H1 (cell line): ENCODE measurements at regions not wholly inside any gene's neighbourhood (a gene's known extent, or its start where the extent isn't known, plus 50 kb on each side); places are given as distances from the start of the nearest gene placed in this dataset.

Experiments used
- CTCF ChIA-PET: fragments of 300-600 bp; sonication (Branson Sonifier 250); formaldehyde crosslinking; loops from one replicate; lab custom pipeline; 2021; ENCODE audit not compliant: partially characterized antibody; lab: Charles Lee
- POLR2A ChIA-PET: fragments of 300-600 bp; sonication (Branson Sonifier 250); formaldehyde crosslinking; loops from one replicate; lab custom pipeline; 2021; ENCODE audit warnings: inconsistent platforms; ENCODE audit not compliant: partially characterized antibody; lab: Charles Lee
- DNase-seq, 2 experiments: peaks; one replicate each; pipeline versions ENCODE4 v3.0.0 to v3.0.0-alpha.2; 2010 to 2022; ENCODE audit warnings: low spot score in 2 of 2, low read depth in 1 of 2, mixed read lengths in 1 of 2
- FAIRE-seq: peaks from 2 replicates; lab custom pipeline; 2011; peaks lifted over from hg19 to GRCh38; lab: Jason Lieb, UNC
- H2AFZ ChIP-seq: 2 replicates; pipeline ENCODE4 v1.8.1; 2012; ENCODE audit warnings: low read length, inconsistent platforms
- H2AK5ac ChIP-seq: 2 replicates; pipeline ENCODE4 v1.6.1; 2013; ENCODE audit warnings: low read depth, low read length
- H2BK120ac ChIP-seq: replicated peaks from 2 replicates; pipeline ENCODE3; 2013; ENCODE audit warnings: low read depth, low read length, inconsistent platforms
- H2BK12ac ChIP-seq: 2 replicates; pipeline ENCODE4 v1.6.1; 2013; ENCODE audit warnings: low read depth, low read length
- H2BK15ac ChIP-seq: 2 replicates; pipeline ENCODE4 v1.6.1; 2013; ENCODE audit warnings: low read length
- H2BK20ac ChIP-seq: 2 replicates; pipeline ENCODE4 v1.6.1; 2013; ENCODE audit warnings: low read length
- H2BK5ac ChIP-seq: 2 replicates; pipeline ENCODE4 v1.6.1; 2013; ENCODE audit warnings: low read depth, low read length
- H3K14ac ChIP-seq: 2 replicates; pipeline ENCODE4 v1.6.1; 2013; ENCODE audit warnings: inconsistent platforms; ENCODE audit not compliant: insufficient read length
- H3K18ac ChIP-seq: 2 replicates; pipeline ENCODE4 v1.6.1; 2013; ENCODE audit warnings: low read length; ENCODE audit errors: extremely low read depth
- H3K23ac ChIP-seq: 2 replicates; pipeline ENCODE4 v1.6.1; 2013; ENCODE audit warnings: inconsistent platforms; ENCODE audit not compliant: insufficient read length
- H3K23me2 ChIP-seq: 2 replicates; pipeline ENCODE4 v1.6.1; 2013; ENCODE audit warnings: low read depth, low read length
- H3K27ac ChIP-seq: 2 replicates; pipeline ENCODE4 v1.6.1; 2011; ENCODE audit warnings: low read depth, low read length, inconsistent platforms
- H3K27me3 ChIP-seq, 4 experiments: replicated peaks in 1 of 4; 1 replicate in 1 of 4; 2 replicates in 3 of 4; pipeline versions ENCODE4 v1.6.1 to v1.8.1; 2011 to 2013; ENCODE audit warnings: low read length in 3 of 4, mild to moderate bottlenecking in 3 of 4, inconsistent platforms in 2 of 4, mixed read lengths in 2 of 4, moderate library complexity in 1 of 4; ENCODE audit not compliant: control insufficient read depth in 3 of 4, insufficient read depth in 3 of 4; ENCODE audit errors: extremely low read depth in 1 of 4
- H3K36me3 ChIP-seq, 4 experiments: 2 replicates each; pipeline versions ENCODE4 v1.6.1 to v1.8.1; 2011 to 2013; ENCODE audit warnings: mild to moderate bottlenecking in 4 of 4, low read length in 3 of 4, moderate library complexity in 2 of 4, control low read depth in 1 of 4, inconsistent platforms in 1 of 4; ENCODE audit not compliant: insufficient read depth in 4 of 4, control insufficient read depth in 2 of 4
- H3K4ac ChIP-seq: replicated peaks from 2 replicates; pipeline ENCODE3; 2013; ENCODE audit warnings: low read length, low read depth, mixed read lengths, inconsistent platforms; ENCODE audit not compliant: insufficient read length
- H3K4me1 ChIP-seq, 4 experiments: replicated peaks in 1 of 4; 1 replicate in 1 of 4; 2 replicates in 3 of 4; pipeline versions ENCODE4 v1.6.1 to v1.8.1; 2011 to 2013; ENCODE audit warnings: low read length in 3 of 4, inconsistent platforms in 2 of 4, mixed read lengths in 1 of 4; ENCODE audit not compliant: insufficient read depth in 4 of 4, control insufficient read depth in 3 of 4
- H3K4me2 ChIP-seq, 2 experiments: 2 replicates each; pipeline versions ENCODE4 v1.6.1 to v1.8.1; 2011 to 2013; ENCODE audit warnings: low read depth in 2 of 2, low read length in 2 of 2, control low read depth in 1 of 2, inconsistent platforms in 1 of 2, mild to moderate bottlenecking in 1 of 2; ENCODE audit not compliant: insufficient read depth in 1 of 2
- H3K4me3 ChIP-seq, 4 experiments: fragments of 200-600, 300-600 bp in 1 of 4; sonication (generic), shearing (Covaris generic), sonication (Bioruptor Twin) in 1 of 4; 2 replicates each; pipeline versions ENCODE4 v1.5.1 to v1.8.1; 2011 to 2016; ENCODE audit warnings: low read length in 4 of 4, low read depth in 3 of 4, control low read depth in 2 of 4, inconsistent platforms in 2 of 4, mild to moderate bottlenecking in 2 of 4, mixed read lengths in 1 of 4, moderate library complexity in 1 of 4; ENCODE audit not compliant: insufficient read depth in 2 of 4; ENCODE audit errors: extremely low read depth in 1 of 4
- H3K56ac ChIP-seq: replicated peaks from 2 replicates; pipeline ENCODE3; 2013; ENCODE audit warnings: low read depth, mild to moderate bottlenecking, mixed read lengths, low read length, inconsistent platforms; ENCODE audit not compliant: insufficient read length
- H3K79me1 ChIP-seq: 2 replicates; pipeline ENCODE4 v1.6.1; 2013; ENCODE audit warnings: low read depth, low read length, control low read depth
- H3K79me2 ChIP-seq, 2 experiments: 2 replicates each; pipeline versions ENCODE4 v1.6.1 to v1.8.1; 2012 to 2013; ENCODE audit warnings: low read length in 2 of 2, mild to moderate bottlenecking in 2 of 2, inconsistent platforms in 1 of 2; ENCODE audit not compliant: insufficient read depth in 2 of 2, control insufficient read depth in 1 of 2
- H3K9ac ChIP-seq, 4 experiments: replicated peaks in 1 of 4; 1 replicate in 1 of 4; 2 replicates in 3 of 4; pipeline versions ENCODE4 v1.6.1 to v1.8.1; 2011 to 2013; ENCODE audit warnings: low read depth in 3 of 4, low read length in 3 of 4, control low read depth in 2 of 4, mild to moderate bottlenecking in 2 of 4, moderate library complexity in 2 of 4, inconsistent platforms in 1 of 4; ENCODE audit errors: extremely low read depth in 1 of 4
- H3K9me3 ChIP-seq, 2 experiments: 2 replicates each; pipeline versions ENCODE4 v1.6.1 to v1.8.1; 2012 to 2013; ENCODE audit warnings: mild to moderate bottlenecking in 2 of 2, moderate library complexity in 2 of 2, control low read depth in 1 of 2, inconsistent platforms in 1 of 2, low read depth in 1 of 2, low read length in 1 of 2, mixed read lengths in 1 of 2; ENCODE audit not compliant: insufficient read depth in 2 of 2
- H4K20me1 ChIP-seq, 2 experiments: replicated peaks in 1 of 2; 2 replicates each; pipeline versions ENCODE3 to v1.8.1; 2011 to 2013; ENCODE audit warnings: inconsistent platforms in 2 of 2, low read length in 2 of 2, mild to moderate bottlenecking in 1 of 2; ENCODE audit not compliant: insufficient read depth in 2 of 2, control insufficient read depth in 1 of 2
- H4K5ac ChIP-seq: 2 replicates; pipeline ENCODE4 v1.6.1; 2013; ENCODE audit warnings: low read length, low read depth, mixed read lengths, inconsistent platforms; ENCODE audit not compliant: insufficient read length
- H4K8ac ChIP-seq: 2 replicates; pipeline ENCODE4 v1.8.0; 2013; ENCODE audit warnings: mild to moderate bottlenecking, moderate library complexity, low read length, inconsistent platforms; ENCODE audit not compliant: insufficient read depth; ENCODE audit errors: extremely low read depth
- H4K91ac ChIP-seq: replicated peaks from 2 replicates; pipeline ENCODE3; 2013; ENCODE audit warnings: low read length, mixed read lengths, inconsistent platforms; ENCODE audit not compliant: insufficient read length
- ASH2L ChIP-seq: fragments of 200-600, 300-600 bp; sonication (generic); IDR thresholded peaks from one replicate; pipeline ENCODE4 v1.7.1; 2017; ENCODE audit warnings: low read length
- CHD1 ChIP-seq: IDR thresholded peaks from 2 replicates; pipeline ENCODE4 v1.6.1; 2012; ENCODE audit warnings: low read depth, low read length, improper control_type of control experiment
- JUND ChIP-seq: IDR thresholded peaks from 2 replicates; pipeline ENCODE4 v1.6.1; 2011; ENCODE audit warnings: mild to moderate bottlenecking, improper control_type of control experiment, low read length
- KDM4A ChIP-seq: IDR thresholded peaks from one replicate; pipeline ENCODE4 v1.7.1; 2012; ENCODE audit warnings: low read depth, mild to moderate bottlenecking, moderate library complexity, low read length, inconsistent platforms; ENCODE audit not compliant: severe bottlenecking
- KDM5A ChIP-seq: fragments of 200-600 bp; IDR thresholded peaks from 2 replicates; pipeline ENCODE4 v1.7.1; 2012; ENCODE audit warnings: mild to moderate bottlenecking, low read length, inconsistent platforms, mixed read lengths
- RFX5 ChIP-seq: IDR thresholded peaks from 2 replicates; pipeline ENCODE4 v1.6.1; 2011; ENCODE audit warnings: low read depth, low read length, improper control_type of control experiment, borderline replicate concordance
- TBP ChIP-seq: IDR thresholded peaks from 2 replicates; pipeline ENCODE4 v1.6.1; 2011; ENCODE audit warnings: low read depth, low read length, improper control_type of control experiment
- WGBS, 2 experiments: shearing (Covaris generic) in 1 of 2; methylation state at CpG; one replicate each; pipeline versions ENCODE4 v1.1.6 to v1.1.7; 2013 to 2015; ENCODE audit warnings: low lambda C conversion rate in 2 of 2, mixed read lengths in 2 of 2, inconsistent platforms in 1 of 2, low coverage in 1 of 2, missing lambda C conversion rate in 1 of 2; ENCODE audit not compliant: insufficient replicate concordance in 2 of 2, insufficient coverage in 1 of 2, insufficient read length in 1 of 2; ENCODE audit errors: extremely low coverage in 1 of 2, missing lambda C conversion rate in 1 of 2; 5-methylcytosine and 5-hydroxymethylcytosine counted together
- TF ChIP-seq, protein P1 (sequence below): IDR thresholded peaks from 2 replicates; pipeline ENCODE4 v1.6.1; 2011; ENCODE audit warnings: low read depth, mild to moderate bottlenecking, low read length; ENCODE audit not compliant: insufficient read depth

GRCh38 chr1:227449741-227450441 is 113.5 kb upstream of the ZNF678 start:
- Histone ChIP-seq H3K14ac (no peak overlapping the region), H3K4me1 (no peaks in the 10 kb centered on the region), H3K4ac (no peak overlapping the region), H3K79me2 (no peaks in the 10 kb centered on the region), H3K23me2 (0 out of 2 replicates have a peak, but pooled peaks cover 2% of the 10 kb centered on the region), H3K4me2 (no peak overlapping the region), H2BK20ac (no peak overlapping the region), H3K9me3 (no peaks in the 10 kb centered on the region), H3K36me3 (no peaks in the 10 kb centered on the region), H3K56ac (no peak overlapping the region), H2BK12ac (no peak overlapping the region), H4K20me1 (peaks cover 0 to 2% of the 10 kb centered on the region in 2 experiments), H2BK15ac (no peak overlapping the region), H3K4me3 (no peak overlapping the region), H3K18ac (no peak overlapping the region), H2AK5ac (no peak overlapping the region), H4K5ac (no peak overlapping the region), H3K27ac (no peak overlapping the region), H2BK120ac (no peak overlapping the region), H2BK5ac (no peak overlapping the region), H2AFZ (no peak overlapping the region), H4K91ac (no peak overlapping the region), H3K79me1 (no peaks in the 10 kb centered on the region)
- DNase-seq = no peak
- WGBS, 2 experiments = 91% methylated on average over 11 of the region's 11 CpGs; no CpG with 5 or more reads in 1 of the 2 experiments
- CTCF ChIA-PET = interaction anchor here (0.6 to 4.9 kb wide), 28 partner anchors 9 to 1322 kb away, joined by 3 to 46 read pairs (median 3); no protein-coding TSS in a partner anchor
- no peak for FAIRE-seq
- TF ChIP-seq CHD1 (no peak), KDM5A (no peak), TBP (no peak), ASH2L (no peak), RFX5 (no peak), KDM4A (no peak), JUND (no peak)
- TF ChIP-seq, protein P1, sequence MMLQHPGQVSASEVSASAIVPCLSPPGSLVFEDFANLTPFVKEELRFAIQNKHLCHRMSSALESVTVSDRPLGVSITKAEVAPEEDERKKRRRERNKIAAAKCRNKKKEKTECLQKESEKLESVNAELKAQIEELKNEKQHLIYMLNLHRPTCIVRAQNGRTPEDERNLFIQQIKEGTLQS = no peak
- TF ChIP-seq, all 59 proteins: peak for 0
- Histone ChIP-seq H4K8ac (no peak overlapping the region), H3K9ac (no peak overlapping the region), H3K23ac (no peak overlapping the region), H3K27me3 (no peaks in the 10 kb centered on the region)
- POLR2A ChIA-PET = no interaction called here
